ENCODE measurements at regions not wholly inside any gene's neighbourhood (a gene's known extent, or its start where the extent isn't known, plus 50 kb on each side); places are given as distances from the start of the nearest gene placed in this dataset.

DNA sequence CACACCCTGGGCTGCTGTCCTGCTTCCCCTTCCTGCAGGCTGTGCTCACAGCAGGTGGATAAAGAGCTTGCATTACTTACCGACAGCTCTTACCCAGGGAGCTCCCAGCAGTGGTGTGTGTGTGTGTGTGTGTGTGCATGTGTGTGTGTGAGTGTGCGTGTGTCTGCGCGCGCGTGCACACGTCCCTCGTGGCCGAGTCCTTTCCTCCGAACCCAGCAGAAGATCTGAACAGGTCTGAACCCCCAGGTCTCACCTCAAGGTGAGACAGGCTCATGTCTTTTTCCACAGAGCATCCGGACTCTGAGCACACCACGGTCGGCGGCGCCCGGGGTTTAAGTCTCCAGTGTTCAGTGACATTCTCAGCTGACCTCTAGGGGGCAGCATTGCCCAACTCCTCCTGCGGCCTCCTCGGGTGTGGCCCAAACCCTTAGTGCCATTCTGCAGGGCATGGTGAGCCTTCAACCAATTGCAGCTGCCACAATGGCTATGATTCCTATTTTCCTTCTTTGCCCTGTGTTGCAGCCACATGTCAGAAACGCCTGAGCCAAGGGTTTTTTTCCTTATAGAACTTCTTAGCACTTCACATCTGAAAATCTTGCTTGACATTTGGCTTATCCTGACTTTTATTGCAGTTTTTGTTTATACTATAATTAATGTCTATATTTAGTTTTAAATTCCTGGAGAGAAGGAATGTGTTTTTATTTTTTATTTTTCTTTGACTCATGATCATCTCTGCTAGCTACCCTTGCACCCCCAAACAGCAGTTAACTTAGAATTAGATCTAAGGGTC lies 64.1 kb upstream of the KLHL25 start:
- TF ChIP-seq POLR2AphosphoS5 (IDR thresholded peaks at IDR 0.05; ENCODE audit: borderline replicate concordance, low read depth, low read length), result no peak
- TF ChIP-seq EZH2 (IDR thresholded peaks at IDR 0.05), result no peak
- TF ChIP-seq FOXP2 (optimal IDR thresholded peaks at IDR 0.05; ENCODE audit: control extremely low read depth, extremely low read length, insufficient read depth), result no peak

Data from SK-N-MC (cell line).